GM12891 (cell line): ENCODE measurements at regions not wholly inside any gene's neighbourhood (a gene's known extent, or its start where the extent isn't known, plus 50 kb on each side); places are given as distances from the start of the nearest gene placed in this dataset.

Source experiments
- DNase-seq: peaks from one replicate; pipeline ENCODE4 v3.0.0; 2011; ENCODE audit warnings: low spot score; ENCODE audit not compliant: insufficient read length
- FAIRE-seq: peaks from 2 replicates; lab custom pipeline; 2011; peaks lifted over from hg19 to GRCh38; lab: Jason Lieb, UNC
- PAX5 ChIP-seq: IDR thresholded peaks from 2 replicates; pipeline ENCODE4 v1.6.1; 2011; ENCODE audit warnings: low read length, moderate library complexity, mild to moderate bottlenecking; ENCODE audit not compliant: insufficient read depth, severe bottlenecking
- POLR2A ChIP-seq: IDR thresholded peaks from 2 replicates; pipeline ENCODE4 v1.6.1; 2011; ENCODE audit warnings: low read depth, low read length, control low read depth
- POLR2AphosphoS5 ChIP-seq: IDR thresholded peaks from 2 replicates; pipeline ENCODE4 v1.6.1; 2011; ENCODE audit warnings: low read depth, low read length, control low read depth
- POU2F2 ChIP-seq: IDR thresholded peaks from 2 replicates; pipeline ENCODE4 v1.6.1; 2011; ENCODE audit warnings: low read depth, mild to moderate bottlenecking, control low read depth, low read length, moderate library complexity
- SPI1 ChIP-seq: IDR thresholded peaks from 2 replicates; pipeline ENCODE4 v1.6.1; 2011; ENCODE audit warnings: low read depth, low read length, control low read depth
- TAF1 ChIP-seq: IDR thresholded peaks from 2 replicates; pipeline ENCODE4 v1.6.1; 2011; ENCODE audit warnings: low read depth, low read length, control low read depth

DNA sequence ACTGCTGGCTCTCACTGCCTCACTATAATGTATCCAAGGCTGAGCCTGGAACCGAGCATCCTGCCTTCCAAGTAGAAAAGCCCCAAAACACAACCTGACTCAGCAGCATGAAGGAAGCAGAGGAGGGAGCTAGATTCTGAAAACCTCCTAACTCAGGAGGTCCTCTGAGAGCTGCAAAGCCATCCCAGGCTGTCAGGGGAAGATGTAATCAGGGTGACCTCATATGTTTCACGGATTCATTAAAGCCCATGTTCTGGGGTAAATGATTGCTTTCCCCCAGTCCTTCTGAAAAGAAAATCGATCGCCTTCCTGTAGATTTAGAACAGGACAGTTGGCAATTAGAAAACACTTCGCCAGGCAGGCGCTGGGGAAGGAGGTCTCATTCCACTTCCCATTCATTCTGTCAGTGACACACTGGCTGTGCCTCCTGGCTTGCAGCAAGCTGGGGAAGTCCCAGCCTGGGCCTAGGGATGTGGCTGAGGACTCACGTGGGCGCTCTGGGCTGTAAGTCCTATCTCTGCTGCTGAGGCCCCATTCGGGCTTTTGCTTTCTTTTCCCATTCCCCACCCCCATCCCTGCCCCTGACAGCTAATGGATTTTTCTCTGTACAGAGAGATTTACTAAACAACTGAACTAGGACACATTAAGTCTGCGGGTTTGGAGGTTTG lies 75.7 kb upstream of the TMEM132E start:
- no peak for DNase-seq
- TF ChIP-seq SPI1, result no peak
- TF ChIP-seq POU2F2, result no peak
- TF ChIP-seq TAF1, result no peak
- TF ChIP-seq PAX5, result no peak
- no peak for TF ChIP-seq POLR2AphosphoS5
- no peak for TF ChIP-seq POLR2A
- no peak for FAIRE-seq

DNA sequence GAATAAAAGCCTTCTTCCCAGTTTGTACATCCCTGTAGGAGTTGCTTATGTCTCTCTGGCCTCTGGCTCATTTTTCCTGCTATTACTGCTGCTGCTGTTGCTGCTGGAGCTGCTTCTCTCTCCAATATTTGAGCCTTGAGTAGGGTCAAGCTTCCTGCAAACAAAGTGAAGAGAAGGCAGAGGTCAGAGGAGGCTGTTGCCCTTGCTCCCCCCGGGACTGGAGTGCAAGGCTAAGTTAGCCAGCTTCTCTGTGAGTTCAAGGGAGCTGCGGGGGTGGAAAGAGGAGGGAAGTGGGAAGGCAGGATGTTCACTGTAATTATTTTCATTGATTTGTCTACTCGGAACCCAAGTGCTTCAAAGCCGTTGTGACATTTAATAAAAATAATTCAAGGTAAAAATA lies 77.0 kb upstream of the TMEM132E start:
- TF ChIP-seq TAF1, result no peak
- TF ChIP-seq PAX5, result no peak
- no peak for TF ChIP-seq POLR2AphosphoS5
- TF ChIP-seq POU2F2, result no peak
- TF ChIP-seq POLR2A, result no peak
- no peak for TF ChIP-seq SPI1
- DNase-seq (no peak), FAIRE-seq (no peak)

DNA sequence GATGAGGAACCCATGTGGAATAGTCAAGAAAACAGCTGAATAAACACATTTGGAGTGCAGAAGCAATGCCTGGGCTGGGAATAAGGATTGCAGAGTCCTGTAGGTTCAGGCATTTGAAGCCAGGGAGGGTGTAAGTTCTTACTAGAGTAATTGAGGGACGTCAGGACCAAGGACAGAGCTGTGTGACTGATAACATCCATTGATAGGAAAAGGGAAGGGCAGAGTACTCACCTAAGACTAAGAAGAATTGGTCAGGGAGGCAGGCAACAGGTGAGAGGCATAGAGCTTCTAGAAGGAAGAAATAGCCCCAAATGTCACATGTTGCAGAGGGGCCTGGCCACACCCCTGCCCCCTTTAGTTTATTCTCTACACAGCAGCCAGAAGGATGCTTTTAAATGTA lies 79.8 kb upstream of the TMEM132E start:
- no peak for DNase-seq
- no peak for FAIRE-seq
- TF ChIP-seq TAF1 (no peak), POLR2AphosphoS5 (no peak), POLR2A (no peak), POU2F2 (no peak), PAX5 (no peak), SPI1 (no peak)

DNA sequence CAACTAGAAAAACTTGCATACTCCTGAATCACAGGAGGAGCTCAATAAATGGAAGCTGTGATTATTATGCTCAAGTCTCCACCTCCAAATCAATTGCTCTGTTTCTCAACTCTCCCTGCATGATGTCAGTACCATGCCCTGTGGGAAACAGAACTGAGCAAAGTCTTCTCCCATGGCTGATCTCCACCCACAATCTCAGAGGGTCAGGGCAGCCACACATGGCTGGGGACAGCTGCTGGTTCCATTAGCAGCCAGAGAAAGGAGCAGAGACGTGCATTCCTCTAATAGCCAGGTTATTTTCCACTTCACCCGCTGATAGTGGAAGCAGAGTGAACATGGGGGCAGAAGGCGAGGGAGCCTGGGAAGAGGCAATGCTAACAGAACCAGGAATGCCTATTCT lies 85.5 kb upstream of the TMEM132E start:
- FAIRE-seq (no peak), DNase-seq (no peak)
- no peak for TF ChIP-seq POLR2AphosphoS5
- no peak for TF ChIP-seq POU2F2
- TF ChIP-seq TAF1, result no peak
- no peak for TF ChIP-seq PAX5
- no peak for TF ChIP-seq POLR2A
- no peak for TF ChIP-seq SPI1

DNA sequence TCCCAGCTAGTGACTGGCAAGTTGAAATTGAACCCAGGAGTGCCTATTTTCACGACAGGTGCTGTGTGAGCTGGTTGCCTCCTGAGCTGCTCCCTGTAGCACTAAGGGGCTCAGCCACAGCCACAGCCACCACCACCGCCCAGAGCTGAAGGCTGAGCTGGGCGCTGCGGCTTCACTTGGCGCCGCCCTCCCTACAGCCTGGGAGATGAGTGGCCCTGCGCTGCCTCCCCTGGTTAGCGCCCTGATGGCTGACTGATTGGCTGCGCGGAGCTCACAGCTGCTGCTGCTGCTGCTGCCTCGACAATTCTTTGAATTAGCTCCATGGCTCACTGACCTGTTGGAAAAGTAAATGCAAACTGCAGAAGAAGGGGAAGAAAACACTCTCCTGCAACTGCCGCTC lies 91.8 kb upstream of the TMEM132E start:
- DNase-seq (no peak), FAIRE-seq (no peak)
- TF ChIP-seq SPI1, result no peak
- no peak for TF ChIP-seq TAF1
- TF ChIP-seq POU2F2, result no peak
- TF ChIP-seq POLR2A, result no peak
- no peak for TF ChIP-seq PAX5
- no peak for TF ChIP-seq POLR2AphosphoS5

DNA sequence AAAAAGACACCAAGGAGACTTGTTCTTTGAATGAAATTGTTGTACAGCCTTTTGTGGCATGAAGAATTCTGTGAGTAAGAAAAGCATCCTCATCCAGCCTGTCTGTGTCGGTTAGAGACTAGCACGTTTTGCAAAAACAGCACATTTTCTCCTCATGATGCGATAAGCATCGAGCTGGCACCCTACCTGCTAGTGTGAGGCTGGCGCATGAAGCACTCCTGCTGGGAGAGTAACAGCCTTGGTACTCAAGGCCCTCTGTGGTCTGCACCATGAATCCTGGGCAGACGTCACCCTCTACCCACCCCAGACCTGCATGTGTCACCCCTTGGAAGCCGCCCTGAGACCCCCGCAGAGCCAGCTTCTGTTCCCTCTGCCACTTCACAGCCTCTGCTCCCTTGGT lies 92.6 kb upstream of the TMEM132E start:
- TF ChIP-seq TAF1 (no peak), POLR2A (no peak), SPI1 (no peak), POLR2AphosphoS5 (no peak), PAX5 (no peak), POU2F2 (no peak)
- FAIRE-seq (no peak), DNase-seq (no peak)

DNA sequence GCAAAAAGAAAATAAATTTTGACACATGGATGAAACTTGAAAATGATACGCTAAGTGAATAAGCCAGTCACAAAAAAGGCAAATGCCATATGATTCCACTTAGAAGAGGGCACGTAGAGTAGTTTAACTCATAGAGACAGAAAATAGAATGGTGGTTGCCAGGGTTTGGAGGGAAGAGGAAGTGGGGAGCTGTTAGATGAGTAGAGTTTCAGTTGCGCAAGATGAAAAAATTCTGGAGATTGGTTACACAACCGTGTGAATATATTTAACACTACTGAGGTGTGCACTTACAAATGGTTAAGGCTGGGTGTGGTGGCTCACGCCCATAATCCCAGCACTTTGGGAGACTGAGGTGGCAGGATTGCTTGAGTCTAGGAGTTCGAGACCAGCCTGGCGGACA lies 93.4 kb upstream of the TMEM132E start:
- no peak for DNase-seq
- TF ChIP-seq TAF1, result no peak
- no peak for TF ChIP-seq POU2F2
- TF ChIP-seq SPI1, result peak; percentile 70
- FAIRE-seq, result no peak

DNA sequence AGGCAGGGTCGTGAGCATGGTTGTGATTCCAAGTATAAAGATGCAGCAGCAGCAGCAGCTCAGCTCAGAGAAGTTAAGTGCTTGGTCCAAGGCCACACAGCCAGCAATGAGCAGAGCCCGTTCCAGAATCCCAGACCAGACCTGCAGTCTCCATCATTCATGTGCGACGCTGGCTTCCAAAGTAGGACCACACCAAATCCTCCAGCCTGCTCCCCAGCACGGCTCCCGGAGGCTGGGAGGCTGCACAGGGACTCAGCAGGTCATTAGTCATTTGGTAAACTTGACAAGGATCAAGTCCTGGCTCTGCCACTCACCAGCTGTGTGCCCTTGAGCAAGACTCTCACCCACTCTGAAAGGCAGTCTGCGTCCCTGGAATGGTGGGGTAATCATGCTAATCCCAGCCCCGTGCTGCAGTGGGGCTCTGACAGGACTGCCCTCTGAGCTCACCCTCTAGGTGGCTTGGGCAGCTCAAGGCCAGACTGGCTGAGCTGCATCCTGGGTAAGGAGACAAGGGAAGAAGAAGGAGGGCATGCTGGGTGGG lies 95.1 kb upstream of the TMEM132E start:
- TF ChIP-seq POU2F2, result no peak
- no peak for TF ChIP-seq SPI1
- no peak for TF ChIP-seq PAX5
- TF ChIP-seq POLR2A, result no peak
- no peak for TF ChIP-seq TAF1
- TF ChIP-seq POLR2AphosphoS5, result no peak
- no peak for DNase-seq
- no peak for FAIRE-seq

DNA sequence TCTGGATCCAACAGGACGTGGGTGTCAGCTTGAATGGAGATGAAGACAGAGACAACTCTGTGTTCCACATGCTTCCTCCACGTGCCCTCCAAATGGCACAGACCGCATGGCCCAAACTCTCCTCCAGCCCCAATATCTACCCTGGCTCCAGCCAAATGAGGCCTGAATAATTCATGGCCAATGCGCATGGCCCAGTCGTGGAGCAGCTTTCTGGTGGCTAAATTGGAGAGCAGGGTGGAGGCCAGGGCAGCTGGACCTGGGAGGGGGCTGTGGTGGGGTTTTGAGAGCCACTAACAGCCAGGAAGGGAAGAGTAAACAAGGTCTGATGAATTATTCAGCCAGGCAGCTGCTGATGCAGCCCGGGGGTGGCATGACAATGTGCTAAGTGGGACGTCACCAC lies 96.7 kb upstream of the TMEM132E start:
- FAIRE-seq (no peak), DNase-seq (no peak)
- TF ChIP-seq POLR2A (no peak), POLR2AphosphoS5 (no peak), TAF1 (no peak), POU2F2 (no peak), PAX5 (no peak), SPI1 (no peak)

DNA sequence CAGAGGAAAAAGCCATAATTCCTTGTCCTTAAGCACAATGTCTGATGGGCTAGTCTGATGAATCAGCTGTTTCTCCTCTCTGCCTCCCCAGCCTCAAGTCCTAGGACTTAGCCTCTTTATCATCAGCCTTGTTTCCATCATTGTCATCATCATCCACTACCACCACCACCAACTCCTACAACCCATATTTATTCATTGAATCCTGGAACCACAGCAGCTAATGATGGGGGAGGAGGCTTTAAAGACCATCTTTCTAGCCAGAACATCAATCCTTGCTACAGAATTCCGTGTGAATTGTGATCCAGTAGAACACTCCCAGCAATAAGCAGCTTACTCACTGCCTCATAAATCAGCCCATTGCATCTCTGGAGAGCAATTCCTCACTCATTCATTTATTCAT lies 97.6 kb upstream of the TMEM132E start:
- no peak for FAIRE-seq
- TF ChIP-seq POU2F2, result no peak
- no peak for TF ChIP-seq SPI1
- no peak for TF ChIP-seq POLR2AphosphoS5
- no peak for TF ChIP-seq POLR2A
- no peak for TF ChIP-seq TAF1
- TF ChIP-seq PAX5, result no peak

More for the DNA sequence above, 97.6 kb upstream of the TMEM132E start:
- no peak for DNase-seq
